ENCODE measurements at regions not wholly inside any gene's neighbourhood (a gene's known extent, or its start where the extent isn't known, plus 50 kb on each side); places are given as distances from the start of the nearest gene placed in this dataset.

- Histone ChIP-seq H2AFZ (ENCODE audit: low read depth, low read length, poor library complexity, severe bottlenecking) (no peak overlapping the region), H3K27ac (ENCODE audit: low read depth, low read length) (no peak overlapping the region), H4K20me1 (ENCODE audit: insufficient read depth) (no peaks in the 10 kb centered on the region), H3K36me3 (ENCODE audit: control insufficient read depth in 1 of 2, insufficient read depth in 2 of 2, low read length in 2 of 2) (no peaks in the 10 kb centered on the region), H3K4me3 (replicated peaks in 1 of 2; ENCODE audit: low read depth in 1 of 2, low read length in 2 of 2) (no peak overlapping the region), H3K4me1 (ENCODE audit: control insufficient read depth in 1 of 2, insufficient read depth in 2 of 2, low read length in 2 of 2) (no peaks in the 10 kb centered on the region), H3K9me3 (ENCODE audit: control insufficient read depth in 1 of 2, insufficient read depth in 1 of 2, low read depth in 1 of 2, low read length in 2 of 2) (peaks cover 0 to 21% of the 10 kb centered on the region in 2 experiments; a peak in 2 of 4 replicates), H3K79me2 (ENCODE audit: insufficient read depth, low read length) (no peaks in the 10 kb centered on the region), H3K9me2 (ENCODE audit: insufficient read depth) (no peaks in the 10 kb centered on the region), H3K27me3 (ENCODE audit: insufficient read depth, low read length) (no peaks in the 10 kb centered on the region), H3K4me2 (ENCODE audit: low read length) (no peak overlapping the region), H3K9ac (ENCODE audit: low read length) (no peak overlapping the region)
- no TSS peak for BruUV-seq (replicated peaks)
- TF ChIP-seq ZNF274 (IDR thresholded peaks at IDR 0.05; ENCODE audit: low read depth, low read length) = no peak
- TF ChIP-seq FOSL1 (IDR thresholded peaks at IDR 0.05; ENCODE audit: low read depth) = no peak
- no peak for TF ChIP-seq YY1 (IDR thresholded peaks at IDR 0.05; ENCODE audit: extremely low read depth, insufficient replicate concordance, low read depth, low read length)
- no peak for TF ChIP-seq ATF3 (IDR thresholded peaks at IDR 0.05)
- no peak for TF ChIP-seq CEBPB (IDR thresholded peaks at IDR 0.05; ENCODE audit: low read depth)
- TF ChIP-seq POLR2A (IDR thresholded peaks at IDR 0.05; ENCODE audit: borderline replicate concordance, extremely low read depth, insufficient read depth, insufficient read length) = no peak
- TF ChIP-seq, protein P1, sequence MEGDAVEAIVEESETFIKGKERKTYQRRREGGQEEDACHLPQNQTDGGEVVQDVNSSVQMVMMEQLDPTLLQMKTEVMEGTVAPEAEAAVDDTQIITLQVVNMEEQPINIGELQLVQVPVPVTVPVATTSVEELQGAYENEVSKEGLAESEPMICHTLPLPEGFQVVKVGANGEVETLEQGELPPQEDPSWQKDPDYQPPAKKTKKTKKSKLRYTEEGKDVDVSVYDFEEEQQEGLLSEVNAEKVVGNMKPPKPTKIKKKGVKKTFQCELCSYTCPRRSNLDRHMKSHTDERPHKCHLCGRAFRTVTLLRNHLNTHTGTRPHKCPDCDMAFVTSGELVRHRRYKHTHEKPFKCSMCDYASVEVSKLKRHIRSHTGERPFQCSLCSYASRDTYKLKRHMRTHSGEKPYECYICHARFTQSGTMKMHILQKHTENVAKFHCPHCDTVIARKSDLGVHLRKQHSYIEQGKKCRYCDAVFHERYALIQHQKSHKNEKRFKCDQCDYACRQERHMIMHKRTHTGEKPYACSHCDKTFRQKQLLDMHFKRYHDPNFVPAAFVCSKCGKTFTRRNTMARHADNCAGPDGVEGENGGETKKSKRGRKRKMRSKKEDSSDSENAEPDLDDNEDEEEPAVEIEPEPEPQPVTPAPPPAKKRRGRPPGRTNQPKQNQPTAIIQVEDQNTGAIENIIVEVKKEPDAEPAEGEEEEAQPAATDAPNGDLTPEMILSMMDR (IDR thresholded peaks at IDR 0.05 in 2 of 3, conservative IDR thresholded peaks at IDR 0.05 in 1 of 3; ENCODE audit: borderline replicate concordance in 1 of 3, insufficient read depth in 1 of 3, low read depth in 2 of 3, low read length in 2 of 3) = no peak
- TF ChIP-seq SP1 (IDR thresholded peaks at IDR 0.05; ENCODE audit: low read depth) = no peak
- no peak for TF ChIP-seq CBX3 (IDR thresholded peaks at IDR 0.05; ENCODE audit: low read depth)
- TF ChIP-seq ZBTB33 (IDR thresholded peaks at IDR 0.05; ENCODE audit: extremely low read depth, insufficient replicate concordance, low read length) = no peak
- TF ChIP-seq MAX (IDR thresholded peaks at IDR 0.05) = no peak
- TF ChIP-seq POLR2AphosphoS5 (IDR thresholded peaks at IDR 0.05; ENCODE audit: low read depth, low read length) = no peak
- TF ChIP-seq SRF (IDR thresholded peaks at IDR 0.05; ENCODE audit: low read depth) = no peak
- no peak for TF ChIP-seq ZFX (IDR thresholded peaks at IDR 0.05)
- no peak for TF ChIP-seq ELF1 (IDR thresholded peaks at IDR 0.05; ENCODE audit: borderline replicate concordance, low read depth)
- no peak for TF ChIP-seq JUND (IDR thresholded peaks at IDR 0.05)
- TF ChIP-seq RAD21 (IDR thresholded peaks at IDR 0.05; ENCODE audit: low read depth) = no peak
- no peak for TF ChIP-seq TCF7L2 (IDR thresholded peaks at IDR 0.05; ENCODE audit: borderline replicate concordance, extremely low read depth, insufficient read depth, insufficient read length)
- no peak for TF ChIP-seq EZH2 (IDR thresholded peaks at IDR 0.05)
- no peak for ATAC-seq
- CTCF ChIA-PET = no interaction called here
- POLR2A ChIA-PET = no interaction called here
- RAD21 ChIA-PET (ENCODE audit: low non-redundant PET in 1 of 2, low total read pairs in 2 of 2, uncharacterized antibody in 2 of 2, unreplicated experiment in 2 of 2) = no interaction called here
- no peak for DNase-seq (ENCODE audit: low read depth, low spot score)
- intact Hi-C loops (cut with micrococcal nuclease) = no loop called here
Observed at GRCh38 chr13:37460166-37460565, 138.4 kb downstream of the POSTN start.

Data from HCT116 (cell line).